ENCODE measurements at regions not wholly inside any gene's neighbourhood (a gene's known extent, or its start where the extent isn't known, plus 50 kb on each side); places are given as distances from the start of the nearest gene placed in this dataset.

DNA sequence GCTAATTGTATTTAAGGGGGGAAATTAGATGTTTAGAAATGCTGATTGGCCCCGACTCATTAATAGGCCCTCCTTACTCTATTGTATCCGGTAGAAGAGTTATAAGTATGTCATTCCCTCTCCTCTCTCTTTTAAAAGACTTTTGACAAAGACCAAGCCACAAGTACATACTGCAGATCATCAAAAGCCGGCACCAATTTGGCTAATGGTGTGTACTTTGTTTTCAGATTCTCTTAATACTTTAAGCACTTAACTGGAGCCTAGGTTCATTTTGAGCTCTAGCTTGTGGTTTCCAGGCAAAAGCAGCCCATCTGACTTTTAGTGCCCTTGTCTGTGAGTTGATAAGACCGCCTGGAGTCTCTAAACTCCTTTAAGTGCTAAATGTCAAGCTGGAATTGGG is 210.0 kb upstream of the LYZL1 start:
- CTCF ChIA-PET: no interaction called here
- intact Hi-C loops (cut with micrococcal nuclease; ENCODE audit: unreplicated experiment): no loop called here
- ATAC-seq: no peak

More for the DNA sequence above, 210.0 kb upstream of the LYZL1 start:
- 0% methylated on average over 4 of the region's 4 CpGs for WGBS (ENCODE audit: insufficient coverage, insufficient replicate concordance, low lambda C conversion rate, missing lambda C conversion rate)
- RAD21 ChIA-PET (ENCODE audit: unreplicated experiment): no interaction called here
- POLR2A ChIA-PET: no interaction called here
- Histone ChIP-seq H3K9me3 (replicated peaks; ENCODE audit: control insufficient read depth, insufficient read depth, low read length) (no peaks in the 10 kb centered on the region), H3K36me3 (ENCODE audit: control insufficient read depth in 2 of 2, insufficient read depth in 2 of 2, low read length in 1 of 2) (no peaks in the 10 kb centered on the region), H3K4me2 (ENCODE audit: control insufficient read depth, insufficient read depth) (no peak overlapping the region), H3K27ac (ENCODE audit: control insufficient read depth, insufficient read depth) (no peak overlapping the region), H3K27me3 (replicated peaks in 1 of 2; ENCODE audit: control insufficient read depth in 2 of 2, insufficient read depth in 2 of 2, low read length in 1 of 2) (peaks cover 0 to 1% of the 10 kb centered on the region in 2 experiments; a peak in 1 of 4 replicates), H3K4me3 (no peak overlapping the region), H2AFZ (ENCODE audit: control insufficient read depth, low read depth, low read length) (no peak overlapping the region), H3K9ac (ENCODE audit: control insufficient read depth, insufficient read depth, low read length) (no peak overlapping the region), H3K79me2 (ENCODE audit: control insufficient read depth, insufficient read depth, low read length) (no peaks in the 10 kb centered on the region), H4K20me1 (ENCODE audit: control insufficient read depth, insufficient read depth) (no peaks in the 10 kb centered on the region), H3K4me1 (ENCODE audit: control insufficient read depth, insufficient read depth, low read length) (no peaks in the 10 kb centered on the region)
- TF ChIP-seq, protein P1, sequence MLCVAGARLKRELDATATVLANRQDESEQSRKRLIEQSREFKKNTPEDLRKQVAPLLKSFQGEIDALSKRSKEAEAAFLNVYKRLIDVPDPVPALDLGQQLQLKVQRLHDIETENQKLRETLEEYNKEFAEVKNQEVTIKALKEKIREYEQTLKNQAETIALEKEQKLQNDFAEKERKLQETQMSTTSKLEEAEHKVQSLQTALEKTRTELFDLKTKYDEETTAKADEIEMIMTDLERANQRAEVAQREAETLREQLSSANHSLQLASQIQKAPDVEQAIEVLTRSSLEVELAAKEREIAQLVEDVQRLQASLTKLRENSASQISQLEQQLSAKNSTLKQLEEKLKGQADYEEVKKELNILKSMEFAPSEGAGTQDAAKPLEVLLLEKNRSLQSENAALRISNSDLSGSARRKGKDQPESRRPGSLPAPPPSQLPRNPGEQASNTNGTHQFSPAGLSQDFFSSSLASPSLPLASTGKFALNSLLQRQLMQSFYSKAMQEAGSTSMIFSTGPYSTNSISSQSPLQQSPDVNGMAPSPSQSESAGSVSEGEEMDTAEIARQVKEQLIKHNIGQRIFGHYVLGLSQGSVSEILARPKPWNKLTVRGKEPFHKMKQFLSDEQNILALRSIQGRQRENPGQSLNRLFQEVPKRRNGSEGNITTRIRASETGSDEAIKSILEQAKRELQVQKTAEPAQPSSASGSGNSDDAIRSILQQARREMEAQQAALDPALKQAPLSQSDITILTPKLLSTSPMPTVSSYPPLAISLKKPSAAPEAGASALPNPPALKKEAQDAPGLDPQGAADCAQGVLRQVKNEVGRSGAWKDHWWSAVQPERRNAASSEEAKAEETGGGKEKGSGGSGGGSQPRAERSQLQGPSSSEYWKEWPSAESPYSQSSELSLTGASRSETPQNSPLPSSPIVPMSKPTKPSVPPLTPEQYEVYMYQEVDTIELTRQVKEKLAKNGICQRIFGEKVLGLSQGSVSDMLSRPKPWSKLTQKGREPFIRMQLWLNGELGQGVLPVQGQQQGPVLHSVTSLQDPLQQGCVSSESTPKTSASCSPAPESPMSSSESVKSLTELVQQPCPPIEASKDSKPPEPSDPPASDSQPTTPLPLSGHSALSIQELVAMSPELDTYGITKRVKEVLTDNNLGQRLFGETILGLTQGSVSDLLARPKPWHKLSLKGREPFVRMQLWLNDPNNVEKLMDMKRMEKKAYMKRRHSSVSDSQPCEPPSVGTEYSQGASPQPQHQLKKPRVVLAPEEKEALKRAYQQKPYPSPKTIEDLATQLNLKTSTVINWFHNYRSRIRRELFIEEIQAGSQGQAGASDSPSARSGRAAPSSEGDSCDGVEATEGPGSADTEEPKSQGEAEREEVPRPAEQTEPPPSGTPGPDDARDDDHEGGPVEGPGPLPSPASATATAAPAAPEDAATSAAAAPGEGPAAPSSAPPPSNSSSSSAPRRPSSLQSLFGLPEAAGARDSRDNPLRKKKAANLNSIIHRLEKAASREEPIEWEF (IDR thresholded peaks at IDR 0.05; ENCODE audit: insufficient replicate concordance, low read depth, low read length): no peak
- TF ChIP-seq NR2C2 (IDR thresholded peaks at IDR 0.05; ENCODE audit: borderline replicate concordance, control insufficient read depth, insufficient read length, low read depth) (no peak), CBX3 (IDR thresholded peaks at IDR 0.05; ENCODE audit: borderline replicate concordance, low read depth) (no peak), SREBF1 (IDR thresholded peaks at IDR 0.05; ENCODE audit: low read length) (no peak), CREM (IDR thresholded peaks at IDR 0.05; ENCODE audit: low read depth) (no peak), SRF (IDR thresholded peaks at IDR 0.05; ENCODE audit: low read depth in 2 of 2, low read length in 2 of 2) (no peak), RELA (IDR thresholded peaks at IDR 0.05; ENCODE audit: borderline replicate concordance, partially characterized antibody) (no peak), HDGF (IDR thresholded peaks at IDR 0.05) (no peak), STAT1 (conservative IDR thresholded peaks at IDR 0.05) (no peak), HCFC1 (IDR thresholded peaks at IDR 0.05; ENCODE audit: low read length) (no peak), DPF2 (IDR thresholded peaks at IDR 0.05) (no peak)
- TF ChIP-seq, protein P2, sequence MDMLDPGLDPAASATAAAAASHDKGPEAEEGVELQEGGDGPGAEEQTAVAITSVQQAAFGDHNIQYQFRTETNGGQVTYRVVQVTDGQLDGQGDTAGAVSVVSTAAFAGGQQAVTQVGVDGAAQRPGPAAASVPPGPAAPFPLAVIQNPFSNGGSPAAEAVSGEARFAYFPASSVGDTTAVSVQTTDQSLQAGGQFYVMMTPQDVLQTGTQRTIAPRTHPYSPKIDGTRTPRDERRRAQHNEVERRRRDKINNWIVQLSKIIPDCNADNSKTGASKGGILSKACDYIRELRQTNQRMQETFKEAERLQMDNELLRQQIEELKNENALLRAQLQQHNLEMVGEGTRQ (IDR thresholded peaks at IDR 0.05; ENCODE audit: borderline replicate concordance, low read depth, low read length): no peak
- TF ChIP-seq, protein P3, sequence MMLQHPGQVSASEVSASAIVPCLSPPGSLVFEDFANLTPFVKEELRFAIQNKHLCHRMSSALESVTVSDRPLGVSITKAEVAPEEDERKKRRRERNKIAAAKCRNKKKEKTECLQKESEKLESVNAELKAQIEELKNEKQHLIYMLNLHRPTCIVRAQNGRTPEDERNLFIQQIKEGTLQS (IDR thresholded peaks at IDR 0.05; ENCODE audit: borderline replicate concordance, extremely low read depth, low read depth, low read length): no peak
- TF ChIP-seq, protein P4, sequence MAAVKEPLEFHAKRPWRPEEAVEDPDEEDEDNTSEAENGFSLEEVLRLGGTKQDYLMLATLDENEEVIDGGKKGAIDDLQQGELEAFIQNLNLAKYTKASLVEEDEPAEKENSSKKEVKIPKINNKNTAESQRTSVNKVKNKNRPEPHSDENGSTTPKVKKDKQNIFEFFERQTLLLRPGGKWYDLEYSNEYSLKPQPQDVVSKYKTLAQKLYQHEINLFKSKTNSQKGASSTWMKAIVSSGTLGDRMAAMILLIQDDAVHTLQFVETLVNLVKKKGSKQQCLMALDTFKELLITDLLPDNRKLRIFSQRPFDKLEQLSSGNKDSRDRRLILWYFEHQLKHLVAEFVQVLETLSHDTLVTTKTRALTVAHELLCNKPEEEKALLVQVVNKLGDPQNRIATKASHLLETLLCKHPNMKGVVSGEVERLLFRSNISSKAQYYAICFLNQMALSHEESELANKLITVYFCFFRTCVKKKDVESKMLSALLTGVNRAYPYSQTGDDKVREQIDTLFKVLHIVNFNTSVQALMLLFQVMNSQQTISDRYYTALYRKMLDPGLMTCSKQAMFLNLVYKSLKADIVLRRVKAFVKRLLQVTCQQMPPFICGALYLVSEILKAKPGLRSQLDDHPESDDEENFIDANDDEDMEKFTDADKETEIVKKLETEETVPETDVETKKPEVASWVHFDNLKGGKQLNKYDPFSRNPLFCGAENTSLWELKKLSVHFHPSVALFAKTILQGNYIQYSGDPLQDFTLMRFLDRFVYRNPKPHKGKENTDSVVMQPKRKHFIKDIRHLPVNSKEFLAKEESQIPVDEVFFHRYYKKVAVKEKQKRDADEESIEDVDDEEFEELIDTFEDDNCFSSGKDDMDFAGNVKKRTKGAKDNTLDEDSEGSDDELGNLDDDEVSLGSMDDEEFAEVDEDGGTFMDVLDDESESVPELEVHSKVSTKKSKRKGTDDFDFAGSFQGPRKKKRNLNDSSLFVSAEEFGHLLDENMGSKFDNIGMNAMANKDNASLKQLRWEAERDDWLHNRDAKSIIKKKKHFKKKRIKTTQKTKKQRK (IDR thresholded peaks at IDR 0.05; ENCODE audit: low read depth, low read length): no peak
- in situ Hi-C loops (cut with MboI): no loop called here
- FAIRE-seq: no peak
- SMC1A ChIA-PET (ENCODE audit: uncharacterized antibody, unreplicated experiment): no interaction called here
- no TSS peak for BruUV-seq (replicated peaks)
- DNase-seq (ENCODE audit: low read depth, low spot score): no peak

Data from GM12878 (cell line).